ENCODE measurements at regions not wholly inside any gene's neighbourhood (a gene's known extent, or its start where the extent isn't known, plus 50 kb on each side); places are given as distances from the start of the nearest gene placed in this dataset.

DNA sequence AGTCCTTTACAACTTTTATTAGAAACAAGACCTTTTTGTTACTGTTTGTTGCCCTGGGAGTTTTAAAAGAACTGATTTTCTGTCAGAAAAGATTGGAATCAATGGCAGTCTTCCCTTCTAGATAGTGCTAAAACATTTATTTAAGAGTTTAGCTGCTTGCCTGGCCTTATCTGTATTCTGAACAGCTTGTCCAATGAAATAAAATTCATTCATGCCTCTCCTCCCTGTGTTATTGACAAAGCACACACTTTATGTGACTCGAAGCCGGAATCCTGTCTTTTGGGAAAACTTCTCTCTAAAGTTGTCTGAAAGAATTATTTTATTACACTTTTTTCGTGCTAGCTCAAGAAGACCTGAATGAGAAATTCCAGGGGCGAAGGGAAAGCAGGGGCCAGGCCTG, 992.5 kb downstream of the TYW1 start:
- no peaks in the 10 kb centered on the region for H3K36me3 Mint-ChIP-seq (ENCODE audit: low read depth)
- H3K27me3 Mint-ChIP-seq (ENCODE audit: low read depth) = no peaks in the 10 kb centered on the region
- CTCF ChIA-PET = no interaction called here
- no peaks in the 10 kb centered on the region for H3K4me1 Mint-ChIP-seq (ENCODE audit: low read depth)
- H3K9me3 Mint-ChIP-seq = peaks cover 7% of the 10 kb centered on the region
- DNase-seq = no peak
- intact Hi-C loops (cut with micrococcal nuclease) = no loop called here
- H3K27ac Mint-ChIP-seq = no peak overlapping the region
- H3K4me3 Mint-ChIP-seq = no peak overlapping the region

DNA sequence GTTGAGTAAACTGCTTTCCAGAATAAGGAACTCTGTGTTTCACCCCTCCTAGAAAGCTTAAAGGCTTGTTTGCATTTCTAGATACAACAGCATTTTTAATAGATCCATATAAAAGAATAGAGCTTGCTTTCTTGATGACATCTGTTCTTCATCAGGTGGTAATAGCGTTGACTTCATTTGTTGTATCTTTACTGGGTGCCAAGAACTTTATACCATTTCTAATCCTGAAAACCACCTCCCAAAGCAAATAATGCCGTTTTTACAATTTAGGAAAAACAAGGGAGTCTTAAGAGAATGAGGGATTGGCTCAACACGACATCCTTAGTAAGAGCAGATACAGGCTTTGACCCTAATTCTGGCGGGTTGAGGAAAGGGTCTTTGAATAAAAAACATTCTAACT, 993.4 kb downstream of the TYW1 start:
- Mint-ChIP-seq H3K4me1 (ENCODE audit: low read depth) (no peaks in the 10 kb centered on the region), H3K27ac (no peak overlapping the region), H3K9me3 (peaks cover 5% of the 10 kb centered on the region), H3K27me3 (ENCODE audit: low read depth) (no peaks in the 10 kb centered on the region), H3K4me3 (no peak overlapping the region), H3K36me3 (ENCODE audit: low read depth) (no peaks in the 10 kb centered on the region)
- no peak for DNase-seq
- CTCF ChIA-PET = no interaction called here
- intact Hi-C loops (cut with micrococcal nuclease) = no loop called here

DNA sequence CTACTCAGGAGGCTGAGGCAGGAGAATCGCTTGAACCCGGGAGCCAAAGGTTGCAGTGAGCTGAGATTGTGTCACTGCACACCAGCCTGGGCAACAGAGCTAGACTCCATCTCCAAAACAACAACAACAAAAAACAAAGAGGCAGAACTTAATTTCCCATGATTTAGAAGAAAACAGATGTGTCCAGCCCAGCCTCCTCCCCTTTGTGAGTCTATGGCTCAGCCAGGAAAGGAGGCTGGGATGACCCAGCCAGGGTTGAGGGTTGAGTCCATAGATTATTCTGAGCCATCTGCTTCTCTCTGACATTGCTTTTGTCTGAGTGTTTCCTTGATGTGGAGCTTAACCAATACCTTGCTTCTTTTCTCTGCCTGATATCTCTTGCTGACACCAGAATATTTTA, 994.1 kb downstream of the TYW1 start:
- CTCF ChIA-PET = no interaction called here
- Mint-ChIP-seq H3K36me3 (ENCODE audit: low read depth) (no peaks in the 10 kb centered on the region), H3K27me3 (ENCODE audit: low read depth) (no peaks in the 10 kb centered on the region), H3K27ac (no peak overlapping the region), H3K4me1 (ENCODE audit: low read depth) (no peaks in the 10 kb centered on the region), H3K9me3 (peaks cover 5% of the 10 kb centered on the region), H3K4me3 (no peak overlapping the region)
- intact Hi-C loops (cut with micrococcal nuclease) = no loop called here
- no peak for DNase-seq

DNA sequence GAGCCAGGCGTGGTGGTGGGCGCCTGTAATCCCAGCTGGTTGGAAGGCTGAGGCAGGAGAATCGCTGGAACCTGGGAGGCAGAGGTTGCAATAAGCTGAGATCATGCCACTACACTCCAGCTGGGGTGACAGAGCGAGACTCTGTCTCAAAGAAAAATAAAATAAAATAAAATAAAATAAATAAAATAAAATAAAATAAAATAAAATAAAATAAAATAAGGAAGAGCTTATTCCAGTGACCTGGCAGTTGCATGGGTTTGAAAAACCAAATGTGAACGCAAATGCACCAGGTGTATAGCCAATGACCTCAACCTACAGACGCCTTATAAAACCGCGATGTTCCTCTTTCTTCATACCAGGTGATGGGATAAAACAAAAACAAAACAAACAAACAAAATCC, 995.7 kb downstream of the TYW1 start:
- Mint-ChIP-seq H3K4me3 (no peak overlapping the region), H3K36me3 (ENCODE audit: low read depth) (no peaks in the 10 kb centered on the region), H3K27me3 (ENCODE audit: low read depth) (no peaks in the 10 kb centered on the region), H3K9me3 (peaks cover 6% of the 10 kb centered on the region), H3K27ac (no peak overlapping the region), H3K4me1 (ENCODE audit: low read depth) (no peaks in the 10 kb centered on the region)
- no peak for DNase-seq
- CTCF ChIA-PET = no interaction called here
- intact Hi-C loops (cut with micrococcal nuclease) = no loop called here

DNA sequence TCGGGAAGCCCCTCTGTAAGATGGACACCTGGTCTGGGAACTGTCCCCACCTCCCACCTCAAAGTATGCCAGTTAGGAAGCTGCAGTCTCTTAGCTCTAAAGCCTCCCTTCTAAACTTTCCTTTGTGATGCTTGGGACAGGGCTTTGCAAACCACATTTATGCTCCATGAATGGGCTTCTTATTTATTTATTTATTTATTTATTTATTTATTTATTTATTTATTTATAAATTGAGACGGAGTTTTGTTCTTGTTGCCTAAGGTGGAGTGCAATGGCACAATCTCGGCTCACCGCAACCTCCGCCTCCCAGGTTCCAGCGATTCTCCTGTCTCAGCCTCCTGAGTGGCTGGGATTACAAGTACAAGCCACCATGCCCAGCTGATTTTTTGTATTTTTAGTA, 1009.4 kb downstream of the TYW1 start:
- H3K27me3 Mint-ChIP-seq (ENCODE audit: low read depth) = no peaks in the 10 kb centered on the region
- CTCF ChIA-PET = no interaction called here
- no peak overlapping the region for H3K27ac Mint-ChIP-seq
- H3K9me3 Mint-ChIP-seq = peaks cover 11% of the 10 kb centered on the region
- H3K36me3 Mint-ChIP-seq (ENCODE audit: low read depth) = no peaks in the 10 kb centered on the region
- H3K4me1 Mint-ChIP-seq (ENCODE audit: low read depth) = no peaks in the 10 kb centered on the region
- H3K4me3 Mint-ChIP-seq = no peak overlapping the region
- intact Hi-C loops (cut with micrococcal nuclease) = no loop called here
- no peak for DNase-seq

DNA sequence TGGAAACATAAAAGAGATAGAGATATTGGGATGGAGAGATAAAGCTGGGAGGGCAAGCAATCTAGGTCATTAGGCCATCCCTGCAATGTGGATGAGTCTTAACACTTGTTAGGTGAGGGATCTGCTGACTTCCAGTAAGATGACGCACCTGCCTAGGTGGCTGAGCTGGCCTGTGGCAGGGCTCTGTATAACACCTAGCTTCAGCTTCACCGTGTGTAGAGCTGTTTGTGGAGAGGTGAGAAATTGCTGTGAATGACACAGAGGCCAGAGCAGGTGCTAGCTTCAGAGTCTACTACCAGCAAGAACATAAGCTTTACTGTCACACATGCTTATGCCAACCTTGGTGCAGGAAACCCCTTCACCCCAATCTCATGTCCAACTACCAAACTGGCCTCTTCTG, 1010.0 kb downstream of the TYW1 start:
- Mint-ChIP-seq H3K27ac (no peak overlapping the region), H3K9me3 (peaks cover 15% of the 10 kb centered on the region), H3K4me1 (ENCODE audit: low read depth) (no peaks in the 10 kb centered on the region), H3K36me3 (ENCODE audit: low read depth) (no peaks in the 10 kb centered on the region), H3K27me3 (ENCODE audit: low read depth) (no peaks in the 10 kb centered on the region), H3K4me3 (no peak overlapping the region)
- intact Hi-C loops (cut with micrococcal nuclease) = no loop called here
- CTCF ChIA-PET = no interaction called here
- DNase-seq = no peak

DNA sequence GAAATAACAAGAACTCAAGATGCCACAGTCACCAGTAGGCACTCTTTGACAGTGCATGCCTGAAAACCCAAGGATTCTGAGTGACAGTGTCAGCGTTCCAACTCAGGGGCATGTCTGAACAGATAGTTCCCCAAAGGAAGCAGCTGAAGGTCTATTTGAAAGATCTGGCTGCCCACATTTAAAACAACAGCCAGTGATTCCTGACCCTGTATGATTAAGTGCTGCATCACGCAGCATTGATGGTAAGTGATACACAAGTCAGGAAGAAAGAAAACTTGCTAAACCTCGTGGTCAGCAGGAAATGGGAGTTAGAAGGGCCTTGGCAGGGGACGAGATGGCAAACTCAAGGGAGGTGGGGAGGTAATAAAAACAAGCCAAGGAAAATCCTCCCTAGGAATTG, 1013.1 kb downstream of the TYW1 start:
- Mint-ChIP-seq H3K4me3 (no peak overlapping the region), H3K27me3 (ENCODE audit: low read depth) (no peaks in the 10 kb centered on the region), H3K27ac (no peak overlapping the region), H3K36me3 (ENCODE audit: low read depth) (no peaks in the 10 kb centered on the region), H3K4me1 (ENCODE audit: low read depth) (no peaks in the 10 kb centered on the region), H3K9me3 (peaks cover 9% of the 10 kb centered on the region)
- DNase-seq = no peak
- intact Hi-C loops (cut with micrococcal nuclease) = no loop called here
- CTCF ChIA-PET = no interaction called here

DNA sequence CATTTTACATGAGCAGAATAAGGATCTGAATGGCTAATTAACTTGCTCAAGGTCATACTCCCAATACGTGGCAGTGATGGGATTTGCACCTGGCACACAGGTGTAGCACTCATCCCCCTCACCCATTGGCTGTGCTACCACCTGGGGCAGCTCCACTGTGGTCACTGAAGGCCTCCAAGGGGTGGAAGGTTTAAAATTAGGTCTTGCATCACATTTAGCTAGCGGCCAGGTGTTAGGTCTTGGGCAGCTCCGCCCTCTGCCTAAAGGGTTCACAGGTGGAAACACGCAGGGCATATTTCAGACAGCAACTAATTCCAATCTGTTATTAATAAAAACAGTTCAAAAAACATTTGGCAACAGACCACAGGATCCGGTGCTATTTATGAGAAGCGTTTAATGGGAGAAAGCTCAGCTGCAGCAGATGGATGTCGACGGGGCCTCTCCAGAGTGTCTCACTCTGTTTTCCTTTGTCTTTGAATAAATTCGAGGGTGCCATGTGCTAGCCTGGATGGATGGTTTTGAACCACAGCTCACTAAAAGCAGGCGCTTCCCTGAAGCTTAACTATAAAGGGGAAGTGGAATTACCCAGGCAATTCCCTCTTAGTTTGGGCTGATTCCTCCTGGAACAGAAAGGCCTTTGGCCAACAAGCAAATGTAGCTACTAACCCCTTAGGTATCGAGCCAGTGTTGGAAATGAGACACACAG, 1017.6 kb downstream of the TYW1 start:
- CTCF ChIA-PET = no interaction called here
- H3K9me3 Mint-ChIP-seq = peaks cover 6% of the 10 kb centered on the region
- intact Hi-C loops (cut with micrococcal nuclease) = no loop called here
- DNase-seq = no peak
- H3K27me3 Mint-ChIP-seq (ENCODE audit: low read depth) = no peaks in the 10 kb centered on the region
- no peak overlapping the region for H3K4me3 Mint-ChIP-seq
- no peaks in the 10 kb centered on the region for H3K36me3 Mint-ChIP-seq (ENCODE audit: low read depth)
- H3K4me1 Mint-ChIP-seq (ENCODE audit: low read depth) = no peaks in the 10 kb centered on the region
- no peak overlapping the region for H3K27ac Mint-ChIP-seq

DNA sequence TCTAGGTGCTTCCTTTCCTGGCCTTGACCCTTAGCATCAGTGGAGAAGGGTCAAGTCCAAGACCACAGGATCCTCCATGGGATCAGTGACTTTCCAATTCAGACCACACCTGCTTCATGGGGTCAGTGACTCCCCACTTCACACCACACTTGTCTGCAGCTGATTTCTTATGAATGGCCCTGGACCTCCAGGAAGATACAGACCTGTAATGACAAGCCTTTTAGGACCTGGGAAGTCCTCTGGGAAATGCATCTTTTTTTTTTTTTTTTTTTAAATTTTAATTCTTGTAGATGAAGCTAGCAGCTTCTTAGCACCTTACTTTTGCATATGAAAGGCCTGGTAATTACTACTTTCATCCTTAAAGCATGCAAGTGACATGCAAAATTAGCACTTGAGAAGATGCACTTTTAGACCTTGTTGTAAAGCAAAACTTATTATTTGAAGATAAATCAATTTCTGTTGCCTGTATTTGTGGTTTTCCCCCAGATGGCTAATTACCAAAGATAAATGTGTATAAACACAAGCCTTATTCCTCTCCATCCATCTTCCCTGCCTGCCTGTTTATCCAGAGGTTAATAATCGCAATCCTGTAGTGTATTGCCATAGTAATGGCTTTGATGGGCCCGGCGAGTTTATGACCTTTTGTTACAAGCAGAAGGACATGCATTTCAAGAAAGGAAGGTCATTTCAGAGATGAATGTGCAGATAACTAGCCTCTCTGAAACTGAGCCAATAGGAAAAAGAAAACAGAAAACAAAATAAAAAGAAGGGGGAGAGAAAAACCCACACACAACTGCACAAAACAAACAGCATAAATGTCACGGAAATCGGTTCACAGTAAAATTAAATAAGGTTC, 1018.7 kb downstream of the TYW1 start:
- no peak overlapping the region for H3K27ac Mint-ChIP-seq
- no peaks in the 10 kb centered on the region for H3K27me3 Mint-ChIP-seq (ENCODE audit: low read depth)
- peaks cover 4% of the 10 kb centered on the region for H3K9me3 Mint-ChIP-seq
- no peak for DNase-seq
- intact Hi-C loops (cut with micrococcal nuclease) = no loop called here
- H3K4me3 Mint-ChIP-seq = no peak overlapping the region
- no peaks in the 10 kb centered on the region for H3K36me3 Mint-ChIP-seq (ENCODE audit: low read depth)
- CTCF ChIA-PET = no interaction called here
- no peaks in the 10 kb centered on the region for H3K4me1 Mint-ChIP-seq (ENCODE audit: low read depth)

DNA sequence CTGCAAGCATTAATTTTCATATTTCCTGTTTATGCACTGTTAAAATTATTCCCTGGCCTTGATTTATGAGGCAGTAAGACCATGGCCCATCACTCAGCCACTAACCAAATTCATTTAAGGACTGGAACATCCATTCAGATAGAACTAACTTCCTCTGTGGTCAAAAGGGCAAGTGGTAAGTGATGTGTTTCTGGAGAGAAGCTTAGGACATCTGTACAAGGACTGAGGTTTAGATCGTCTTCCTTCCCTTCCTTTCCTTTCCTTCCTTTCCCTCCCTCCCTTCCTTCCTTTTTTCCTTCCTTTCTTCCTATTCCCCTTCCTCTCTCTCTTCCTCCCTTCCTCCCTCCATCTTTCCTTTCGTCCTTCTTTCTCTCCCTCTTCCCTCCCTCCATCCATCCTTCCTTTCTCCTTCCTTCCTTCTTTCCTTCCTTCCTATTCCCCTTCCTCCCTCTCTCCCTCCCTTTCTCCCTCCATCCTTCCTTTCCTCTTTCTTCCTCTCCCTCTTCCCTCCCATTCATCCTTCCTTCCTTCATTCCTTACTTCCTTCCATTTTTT, 1019.4 kb downstream of the TYW1 start:
- H3K27ac Mint-ChIP-seq = no peak overlapping the region
- no peaks in the 10 kb centered on the region for H3K4me1 Mint-ChIP-seq (ENCODE audit: low read depth)
- no peak overlapping the region for H3K4me3 Mint-ChIP-seq
- intact Hi-C loops (cut with micrococcal nuclease) = no loop called here
- H3K9me3 Mint-ChIP-seq = peaks cover 4% of the 10 kb centered on the region
- CTCF ChIA-PET = interaction anchor here (0.5 kb wide), 1 partner anchor 656 kb away, joined by 3 read pairs; no protein-coding TSS in a partner anchor
- no peaks in the 10 kb centered on the region for H3K27me3 Mint-ChIP-seq (ENCODE audit: low read depth)
- H3K36me3 Mint-ChIP-seq (ENCODE audit: low read depth) = no peaks in the 10 kb centered on the region
- no peak for DNase-seq

DNA sequence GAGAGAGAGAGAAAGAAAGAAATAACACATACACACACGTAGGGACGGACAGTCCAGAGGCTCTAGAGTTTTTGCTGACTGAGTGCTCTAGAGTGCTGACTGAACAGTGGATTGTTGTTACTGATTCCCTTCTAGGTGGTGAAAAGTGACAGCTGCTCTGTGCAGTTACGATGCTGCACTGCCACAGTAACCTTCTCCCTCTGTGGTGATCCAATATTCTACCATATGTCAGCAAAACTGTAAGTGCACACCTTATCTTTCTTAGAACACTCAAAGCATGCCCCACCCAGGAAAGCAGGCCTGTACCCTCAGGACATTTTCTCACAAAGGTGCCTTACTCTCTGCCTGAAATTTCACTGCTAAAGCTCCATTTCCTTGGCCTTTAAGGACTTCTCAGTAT, 1023.5 kb downstream of the TYW1 start:
- CTCF ChIA-PET = no interaction called here
- H3K9me3 Mint-ChIP-seq = no peaks in the 10 kb centered on the region
- H3K27me3 Mint-ChIP-seq (ENCODE audit: low read depth) = no peaks in the 10 kb centered on the region
- no peaks in the 10 kb centered on the region for H3K4me1 Mint-ChIP-seq (ENCODE audit: low read depth)
- intact Hi-C loops (cut with micrococcal nuclease) = no loop called here
- no peak overlapping the region for H3K4me3 Mint-ChIP-seq
- H3K36me3 Mint-ChIP-seq (ENCODE audit: low read depth) = no peaks in the 10 kb centered on the region
- DNase-seq = no peak
- H3K27ac Mint-ChIP-seq = no peak overlapping the region

DNA sequence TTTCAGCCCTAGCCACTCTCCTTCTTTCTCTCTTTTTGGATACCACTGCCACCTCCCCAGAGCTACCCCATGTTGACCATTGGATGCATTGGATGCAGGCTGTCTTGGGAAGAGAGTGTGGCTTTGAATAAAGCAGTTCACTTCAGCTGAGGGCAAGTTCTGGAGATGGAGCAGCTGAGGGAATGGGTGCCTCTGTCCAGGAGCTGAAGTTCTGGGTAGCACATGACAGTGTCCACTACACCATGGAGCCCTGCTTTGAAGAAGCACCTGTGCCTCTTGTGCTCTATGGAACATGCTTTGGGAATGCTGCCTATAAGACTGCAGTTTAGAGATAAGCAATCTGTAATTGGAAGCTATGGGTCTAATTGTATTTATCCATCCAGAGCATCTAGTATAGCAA, 1028.7 kb downstream of the TYW1 start:
- no peak for DNase-seq
- intact Hi-C loops (cut with micrococcal nuclease) = no loop called here
- no peaks in the 10 kb centered on the region for H3K27me3 Mint-ChIP-seq (ENCODE audit: low read depth)
- CTCF ChIA-PET = no interaction called here
- no peak overlapping the region for H3K4me3 Mint-ChIP-seq
- H3K27ac Mint-ChIP-seq = no peak overlapping the region
- no peaks in the 10 kb centered on the region for H3K4me1 Mint-ChIP-seq (ENCODE audit: low read depth)
- H3K9me3 Mint-ChIP-seq = peaks cover 9% of the 10 kb centered on the region
- H3K36me3 Mint-ChIP-seq (ENCODE audit: low read depth) = no peaks in the 10 kb centered on the region

DNA sequence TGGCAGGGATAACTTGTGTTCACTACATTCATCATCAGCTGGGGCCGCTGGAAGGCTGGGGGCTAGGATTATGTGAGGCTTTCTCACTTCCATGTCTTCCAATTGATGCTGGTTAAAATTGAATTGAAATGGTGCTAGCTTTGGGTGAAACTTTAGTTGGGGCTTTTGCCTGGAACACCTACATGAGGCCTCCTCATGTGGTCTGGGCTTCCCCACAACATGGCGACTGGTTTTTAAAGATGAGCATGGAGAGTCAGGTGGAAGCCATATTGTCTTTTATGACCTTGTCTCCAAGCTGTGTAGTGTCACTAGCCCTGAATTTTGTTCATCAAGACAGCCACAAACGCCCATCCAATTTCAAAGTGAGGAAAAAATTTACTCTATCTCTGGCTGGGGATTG, 1033.9 kb downstream of the TYW1 start:
- Mint-ChIP-seq H3K27ac (no peak overlapping the region), H3K4me1 (ENCODE audit: low read depth) (no peaks in the 10 kb centered on the region), H3K9me3 (peaks cover 12% of the 10 kb centered on the region), H3K36me3 (ENCODE audit: low read depth) (no peaks in the 10 kb centered on the region), H3K4me3 (no peak overlapping the region), H3K27me3 (ENCODE audit: low read depth) (no peaks in the 10 kb centered on the region)
- CTCF ChIA-PET = no interaction called here
- DNase-seq = no peak
- intact Hi-C loops (cut with micrococcal nuclease) = no loop called here

Measured in activated naive CD4-positive, alpha-beta T cell treated with anti-CD3 and anti-CD28 coated beads for 36 hours (primary cell).